Astrocyte of the spinal cord (primary cell): ENCODE measurements at regions not wholly inside any gene's neighbourhood (a gene's known extent, or its start where the extent isn't known, plus 50 kb on each side); places are given as distances from the start of the nearest gene placed in this dataset.

Experiments
- DNase-seq: peaks from one replicate; pipeline ENCODE4 v3.0.0; 2011; ENCODE audit warnings: low read depth, low spot score
- H3K4me3 ChIP-seq: 2 replicates; pipeline ENCODE4 v1.5.1; 2011; ENCODE audit warnings: low read depth, mild to moderate bottlenecking, low read length, moderate library complexity
- in situ Hi-C: cut with HindIII; loops from 2 replicates; pipeline ENCODE4 v1.10.0; 2017; ENCODE audit warnings: low sequenced_read_pairs
- TF ChIP-seq, protein P1 (sequence below): IDR thresholded peaks from 2 replicates; pipeline ENCODE4 v1.5.1; 2012; ENCODE audit warnings: low read depth, mild to moderate bottlenecking, low read length, inconsistent platforms

DNA sequence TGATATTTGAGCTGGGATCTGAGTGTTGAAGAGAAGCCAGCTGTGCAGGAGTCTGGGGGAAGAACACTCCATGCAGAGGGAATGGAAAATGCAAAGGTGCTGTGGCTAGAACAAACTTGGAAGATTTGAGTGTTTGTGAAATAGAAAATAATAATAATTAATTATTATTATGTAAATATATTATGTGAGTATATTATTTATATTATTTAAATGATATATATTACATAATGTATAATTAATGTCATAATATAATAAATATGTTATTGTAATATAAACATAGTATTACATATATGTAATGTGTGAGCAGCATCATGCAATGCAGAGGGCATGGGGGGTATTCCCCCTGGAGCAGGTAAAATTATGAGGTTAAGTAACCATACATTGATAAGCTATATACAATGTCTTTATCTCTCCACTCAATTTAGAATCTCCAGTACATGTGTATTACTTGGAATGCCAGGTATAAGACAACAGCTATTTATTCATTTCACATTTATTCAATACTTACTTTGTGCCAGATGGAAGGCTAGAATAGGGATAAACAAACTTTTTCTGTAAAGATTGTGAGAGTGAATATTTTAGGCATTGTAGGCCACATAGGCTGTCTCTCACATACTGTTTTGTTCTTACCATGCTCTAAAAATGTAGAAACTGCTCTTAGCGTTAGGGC, 218.6 kb downstream of the MTHFS start:
- DNase-seq = no peak
- in situ Hi-C loops = no loop called here
- no peak overlapping the region for H3K4me3 ChIP-seq
- TF ChIP-seq, protein P1, sequence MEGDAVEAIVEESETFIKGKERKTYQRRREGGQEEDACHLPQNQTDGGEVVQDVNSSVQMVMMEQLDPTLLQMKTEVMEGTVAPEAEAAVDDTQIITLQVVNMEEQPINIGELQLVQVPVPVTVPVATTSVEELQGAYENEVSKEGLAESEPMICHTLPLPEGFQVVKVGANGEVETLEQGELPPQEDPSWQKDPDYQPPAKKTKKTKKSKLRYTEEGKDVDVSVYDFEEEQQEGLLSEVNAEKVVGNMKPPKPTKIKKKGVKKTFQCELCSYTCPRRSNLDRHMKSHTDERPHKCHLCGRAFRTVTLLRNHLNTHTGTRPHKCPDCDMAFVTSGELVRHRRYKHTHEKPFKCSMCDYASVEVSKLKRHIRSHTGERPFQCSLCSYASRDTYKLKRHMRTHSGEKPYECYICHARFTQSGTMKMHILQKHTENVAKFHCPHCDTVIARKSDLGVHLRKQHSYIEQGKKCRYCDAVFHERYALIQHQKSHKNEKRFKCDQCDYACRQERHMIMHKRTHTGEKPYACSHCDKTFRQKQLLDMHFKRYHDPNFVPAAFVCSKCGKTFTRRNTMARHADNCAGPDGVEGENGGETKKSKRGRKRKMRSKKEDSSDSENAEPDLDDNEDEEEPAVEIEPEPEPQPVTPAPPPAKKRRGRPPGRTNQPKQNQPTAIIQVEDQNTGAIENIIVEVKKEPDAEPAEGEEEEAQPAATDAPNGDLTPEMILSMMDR = no peak

DNA sequence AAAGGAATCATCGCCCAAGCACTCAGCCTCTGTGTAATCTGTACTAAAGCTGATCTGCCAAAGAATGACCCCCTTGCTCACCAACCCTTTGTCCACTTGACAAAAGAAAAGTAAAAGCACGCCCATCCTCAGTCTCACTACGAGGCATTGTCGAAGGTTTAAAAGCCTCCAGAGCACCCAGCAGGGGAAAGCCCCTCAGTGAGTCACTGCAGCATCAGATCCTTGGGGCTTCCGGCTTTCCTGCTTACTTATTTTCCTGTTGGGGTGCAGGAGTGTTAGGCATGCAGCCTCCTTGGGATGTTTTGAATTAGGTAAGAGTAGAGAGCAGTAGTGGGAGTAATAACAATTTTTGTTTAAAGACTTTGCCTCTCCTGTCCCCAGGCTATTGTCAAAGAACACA, 216.1 kb downstream of the MTHFS start:
- peak; percentile 72 for DNase-seq
- in situ Hi-C loops = no loop called here
- no peak overlapping the region for H3K4me3 ChIP-seq
- TF ChIP-seq, protein P1 = no peak

GRCh38 chr15:79682285-79682684, 214.5 kb downstream of the MTHFS start:
- in situ Hi-C loops = no loop called here
- TF ChIP-seq, protein P1 = no peak
- H3K4me3 ChIP-seq = no peak overlapping the region
- peak; percentile 75 for DNase-seq

DNA sequence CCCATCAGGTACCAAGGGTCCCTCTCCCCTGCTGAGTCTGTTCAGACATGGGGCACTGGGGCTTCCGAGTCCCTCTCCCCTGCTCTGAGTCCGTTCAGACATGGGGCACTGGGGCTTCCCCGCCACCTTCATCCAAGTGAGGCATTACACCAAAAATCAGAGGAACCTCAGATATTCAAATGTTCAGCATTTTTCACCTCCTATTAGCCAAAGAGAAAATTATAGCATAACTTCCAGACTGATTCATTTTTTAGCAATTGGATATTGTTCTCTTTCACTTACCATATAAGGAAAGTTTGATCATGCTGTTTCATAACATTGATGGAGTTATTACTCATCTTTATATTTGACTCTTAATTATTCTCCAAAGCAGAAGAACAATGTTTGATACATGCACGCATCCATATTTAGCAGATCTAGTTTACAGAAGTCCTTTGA, 213.9 kb downstream of the MTHFS start:
- H3K4me3 ChIP-seq = no peak overlapping the region

GRCh38 chr15:79689030-79689429, 207.8 kb downstream of the MTHFS start:
- no peak overlapping the region for H3K4me3 ChIP-seq
- TF ChIP-seq, protein P1 = no peak
- no peak for DNase-seq
- in situ Hi-C loops = no loop called here

More for the DNA sequence above, 213.9 kb downstream of the MTHFS start:
- in situ Hi-C loops = no loop called here
- DNase-seq = peak; percentile 31
- TF ChIP-seq, protein P1 = no peak

DNA sequence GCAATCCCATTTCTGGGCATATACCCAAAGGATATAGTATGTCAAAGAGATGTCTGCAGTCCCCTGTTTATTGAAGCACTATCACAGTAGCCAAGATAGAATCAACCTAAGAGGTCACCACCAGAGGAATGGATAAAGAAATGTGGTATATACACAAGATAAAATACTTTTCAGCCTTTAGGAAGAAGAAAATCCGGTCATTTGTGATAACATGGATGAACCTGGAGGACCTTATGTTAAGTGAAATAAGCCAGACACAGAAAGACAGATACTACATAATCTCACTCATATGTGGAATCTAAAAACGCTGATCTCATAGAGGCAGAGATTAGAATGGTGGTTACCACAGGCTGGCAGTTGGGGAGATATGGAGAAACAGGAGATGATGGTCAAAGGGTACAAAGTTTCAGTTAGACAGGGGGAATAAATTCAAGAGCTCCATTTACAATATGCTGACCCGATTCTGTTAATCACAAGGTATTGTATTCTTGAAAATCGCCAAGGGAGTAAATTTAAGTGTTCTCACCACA, 195.8 kb downstream of the MTHFS start:
- in situ Hi-C loops = no loop called here
- TF ChIP-seq, protein P1 = no peak
- H3K4me3 ChIP-seq = no peak overlapping the region
- DNase-seq = no peak
